ENCODE measurements at regions not wholly inside any gene's neighbourhood (a gene's known extent, or its start where the extent isn't known, plus 50 kb on each side); places are given as distances from the start of the nearest gene placed in this dataset.

DNA sequence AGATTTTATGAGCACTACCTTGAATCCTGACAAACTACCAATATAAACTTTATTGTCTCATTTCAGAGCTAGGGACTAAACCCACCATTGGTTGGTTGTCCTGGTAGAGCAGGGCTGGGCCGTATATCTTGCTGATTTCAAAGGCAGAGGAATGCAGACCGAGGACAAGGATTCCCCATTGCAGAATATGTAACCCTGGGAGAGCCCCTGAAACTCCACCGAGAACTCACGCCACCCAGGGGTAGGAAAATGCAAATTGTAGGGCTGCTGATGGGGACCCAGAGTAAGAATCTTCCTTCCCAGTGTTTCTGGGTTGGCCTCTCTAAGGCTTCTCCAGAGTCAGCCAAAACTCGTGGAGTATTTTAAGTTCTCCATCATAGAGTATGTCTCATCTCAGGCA is 235.3 kb downstream of the ABHD5 start:
- TF ChIP-seq POLR2A (IDR thresholded peaks at IDR 0.05) (no peak), CTCF (IDR thresholded peaks at IDR 0.05 in 4 of 5, conservative IDR thresholded peaks at IDR 0.05 in 1 of 5) (no peak)
- ATAC-seq (no peak), DNase-seq (no peak)
- Histone ChIP-seq H3K4me3 (no peak overlapping the region), H3K9me3 (no peaks in the 10 kb centered on the region), H3K27me3 (peaks cover 4 to 18% (median 8%) of the 10 kb centered on the region in 3 donors), H3K36me3 (no peaks in the 10 kb centered on the region), H3K4me1 (no peaks in the 10 kb centered on the region), H3K27ac (no peak overlapping the region)
- intact Hi-C loops (cut with DNase I; ENCODE audit: low total_unique reads) (no loop called here), in situ Hi-C loops (cut with MboI; ENCODE audit: low sequenced_read_pairs in 4 of 4) (no loop called here)

- intact Hi-C loops (cut with DNase I; ENCODE audit: low total_unique reads) (no loop called here), in situ Hi-C loops (cut with MboI; ENCODE audit: low sequenced_read_pairs in 4 of 4) (no loop called here)
- Histone ChIP-seq H3K27ac (no peak overlapping the region), H3K36me3 (no peaks in the 10 kb centered on the region), H3K9me3 (no peaks in the 10 kb centered on the region), H3K4me1 (no peaks in the 10 kb centered on the region), H3K27me3 (no peaks in the 10 kb centered on the region), H3K4me3 (no peak overlapping the region)
- TF ChIP-seq POLR2A (IDR thresholded peaks at IDR 0.05): no peak
- TF ChIP-seq CTCF (IDR thresholded peaks at IDR 0.05 in 4 of 5, conservative IDR thresholded peaks at IDR 0.05 in 1 of 5): no peak
- DNase-seq (no peak), ATAC-seq (no peak)
Observed at GRCh38 chr3:43932921-43933320, 242.2 kb downstream of the ABHD5 start.

- Histone ChIP-seq H3K27me3 (peaks cover 0 to 10% (median 0%) of the 10 kb centered on the region in 3 donors), H3K4me1 (no peaks in the 10 kb centered on the region)
- intact Hi-C loops (cut with DNase I; ENCODE audit: low total_unique reads): no loop called here
Observed at GRCh38 chr3:43948013-43948412, 257.3 kb downstream of the ABHD5 start.

GRCh38 chr3:43949594-43949993 is 258.9 kb downstream of the ABHD5 start:
- Histone ChIP-seq H3K36me3 (no peaks in the 10 kb centered on the region), H3K27ac (no peak overlapping the region), H3K4me1 (no peaks in the 10 kb centered on the region), H3K27me3 (peaks cover 0 to 10% (median 0%) of the 10 kb centered on the region in 3 donors), H3K4me3 (no peak overlapping the region), H3K9me3 (no peaks in the 10 kb centered on the region)
- DNase-seq: no peak
- in situ Hi-C loops (cut with MboI; ENCODE audit: low sequenced_read_pairs in 4 of 4): no loop called here
- no peak for TF ChIP-seq CTCF (IDR thresholded peaks at IDR 0.05 in 4 of 5, conservative IDR thresholded peaks at IDR 0.05 in 1 of 5)
- TF ChIP-seq POLR2A (IDR thresholded peaks at IDR 0.05): no peak
- intact Hi-C loops (cut with DNase I; ENCODE audit: low total_unique reads): no loop called here
- no peak for ATAC-seq

More at GRCh38 chr3:43948013-43948412, 257.3 kb downstream of the ABHD5 start:
- TF ChIP-seq POLR2A (IDR thresholded peaks at IDR 0.05) (no peak), CTCF (IDR thresholded peaks at IDR 0.05 in 4 of 5, conservative IDR thresholded peaks at IDR 0.05 in 1 of 5) (no peak)
- no peak for DNase-seq
- Histone ChIP-seq H3K36me3 (no peaks in the 10 kb centered on the region), H3K9me3 (no peaks in the 10 kb centered on the region), H3K27ac (no peak overlapping the region), H3K4me3 (no peak overlapping the region)
- in situ Hi-C loops (cut with MboI; ENCODE audit: low sequenced_read_pairs in 4 of 4): no loop called here
- ATAC-seq: no peak

- no peak overlapping the region for H3K27ac ChIP-seq
- H3K9me3 ChIP-seq: no peaks in the 10 kb centered on the region
- DNase-seq (no peak), ATAC-seq (no peak)
- H3K27me3 ChIP-seq: peaks cover 0 to 10% (median 0%) of the 10 kb centered on the region in 3 donors
- intact Hi-C loops (cut with DNase I; ENCODE audit: low total_unique reads): no loop called here
- H3K4me1 ChIP-seq: no peaks in the 10 kb centered on the region
- H3K36me3 ChIP-seq: no peaks in the 10 kb centered on the region
- in situ Hi-C loops (cut with MboI; ENCODE audit: low sequenced_read_pairs in 4 of 4): no loop called here
- no peak overlapping the region for H3K4me3 ChIP-seq
- no peak for TF ChIP-seq POLR2A (IDR thresholded peaks at IDR 0.05)
- no peak for TF ChIP-seq CTCF (IDR thresholded peaks at IDR 0.05 in 4 of 5, conservative IDR thresholded peaks at IDR 0.05 in 1 of 5)
Observed at GRCh38 chr3:43950775-43951174, 260.0 kb downstream of the ABHD5 start.

Data from gastrocnemius medialis (tissue), 4 donors.